ENCODE measurements at regions not wholly inside any gene's neighbourhood (a gene's known extent, or its start where the extent isn't known, plus 50 kb on each side); places are given as distances from the start of the nearest gene placed in this dataset.

DNA sequence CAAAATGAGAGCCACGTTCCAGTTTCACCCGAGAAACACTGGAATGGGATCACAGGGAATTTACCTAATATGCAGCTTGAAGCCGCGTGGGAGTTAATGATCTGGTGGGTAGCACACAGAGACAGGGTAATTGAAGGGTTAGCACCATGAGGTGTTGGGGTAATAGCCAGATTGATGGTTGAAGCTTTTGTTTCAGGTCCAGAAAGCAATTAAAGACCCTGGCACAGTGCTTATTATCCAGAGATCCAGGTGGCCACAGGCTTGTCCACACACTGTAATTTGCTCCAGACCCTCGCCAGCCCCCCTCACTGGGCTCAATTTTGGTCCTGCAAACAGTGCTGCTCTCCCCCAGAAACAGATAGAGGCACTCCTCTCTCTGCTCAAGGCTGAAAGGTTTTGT lies 282.5 kb upstream of the ISX start:
- TF ChIP-seq, protein P1, sequence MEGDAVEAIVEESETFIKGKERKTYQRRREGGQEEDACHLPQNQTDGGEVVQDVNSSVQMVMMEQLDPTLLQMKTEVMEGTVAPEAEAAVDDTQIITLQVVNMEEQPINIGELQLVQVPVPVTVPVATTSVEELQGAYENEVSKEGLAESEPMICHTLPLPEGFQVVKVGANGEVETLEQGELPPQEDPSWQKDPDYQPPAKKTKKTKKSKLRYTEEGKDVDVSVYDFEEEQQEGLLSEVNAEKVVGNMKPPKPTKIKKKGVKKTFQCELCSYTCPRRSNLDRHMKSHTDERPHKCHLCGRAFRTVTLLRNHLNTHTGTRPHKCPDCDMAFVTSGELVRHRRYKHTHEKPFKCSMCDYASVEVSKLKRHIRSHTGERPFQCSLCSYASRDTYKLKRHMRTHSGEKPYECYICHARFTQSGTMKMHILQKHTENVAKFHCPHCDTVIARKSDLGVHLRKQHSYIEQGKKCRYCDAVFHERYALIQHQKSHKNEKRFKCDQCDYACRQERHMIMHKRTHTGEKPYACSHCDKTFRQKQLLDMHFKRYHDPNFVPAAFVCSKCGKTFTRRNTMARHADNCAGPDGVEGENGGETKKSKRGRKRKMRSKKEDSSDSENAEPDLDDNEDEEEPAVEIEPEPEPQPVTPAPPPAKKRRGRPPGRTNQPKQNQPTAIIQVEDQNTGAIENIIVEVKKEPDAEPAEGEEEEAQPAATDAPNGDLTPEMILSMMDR (conservative IDR thresholded peaks at IDR 0.05; ENCODE audit: low read depth, low read length), result no peak
- no peak for TF ChIP-seq EZH2 (IDR thresholded peaks at IDR 0.05; ENCODE audit: borderline replicate concordance, low read depth, low read length, poor library complexity, severe bottlenecking)

Data from A673 (cell line).